Keratinocyte (primary cell): ENCODE measurements at regions not wholly inside any gene's neighbourhood (a gene's known extent, or its start where the extent isn't known, plus 50 kb on each side); places are given as distances from the start of the nearest gene placed in this dataset.

Experiments used
- CTCF ChIP-seq, 3 experiments: IDR thresholded peaks in 1 of 3; conservative IDR thresholded peaks in 1 of 3; optimal IDR thresholded peaks in 1 of 3; 2 replicates in 2 of 3; 3 replicates in 1 of 3; pipeline versions ENCODE3 to v1.5.1; 2011; ENCODE audit warnings: low read length in 3 of 3, mild to moderate bottlenecking in 3 of 3, moderate library complexity in 2 of 3, control low read depth in 1 of 3, inconsistent platforms in 1 of 3; ENCODE audit not compliant: insufficient read depth in 2 of 3; ENCODE audit errors: extremely low read depth in 1 of 3
- EZH2 ChIP-seq: IDR thresholded peaks from one replicate; pipeline ENCODE4 v1.6.1; 2012; ENCODE audit warnings: inconsistent platforms, mild to moderate bottlenecking, low read length, moderate library complexity

- no peak for TF ChIP-seq CTCF (optimal IDR thresholded peaks at IDR 0.05 in 1 of 3, IDR thresholded peaks at IDR 0.05 in 1 of 3, conservative IDR thresholded peaks at IDR 0.05 in 1 of 3; ENCODE audit: extremely low read depth in 1 of 3, insufficient read depth in 2 of 3, low read length in 3 of 3)
- no peak for TF ChIP-seq EZH2
Observed at GRCh38 chr2:236849940-236850339, 235.7 kb upstream of the COPS8 start.
